Stimulated activated CD8-positive, alpha-beta memory T cell treated with anti-CD3 and anti-CD28 coated beads, Interleukin-7, amount 100 ng/mL, for 24 hours (primary cell): ENCODE measurements at regions not wholly inside any gene's neighbourhood (a gene's known extent, or its start where the extent isn't known, plus 50 kb on each side); places are given as distances from the start of the nearest gene placed in this dataset.
"Not testable (repeated sequence)": the region's sequence is repeated elsewhere in the genome, so short reads cannot be mapped to it uniquely, and the experiment has no call there.

Experiments
- DNase-seq: peaks from one replicate; pipeline ENCODE4 v3.0.0-alpha.2; 2020; ENCODE audit warnings: low read depth

- no peak for DNase-seq
These were observed 1287.2 kb upstream of the CITED2 start for GRCh38 chr6:140661691-140662090.

- no peak for DNase-seq
These were observed 1285.8 kb upstream of the CITED2 start for GRCh38 chr6:140660295-140660694.

GRCh38 chr6:140653972-140654371 lies 1279.5 kb upstream of the CITED2 start:
- no peak for DNase-seq

- no peak for DNase-seq
These were observed 1279.1 kb upstream of the CITED2 start for GRCh38 chr6:140653506-140653905.

- DNase-seq, result not testable (repeated sequence)
These were observed 1275.1 kb upstream of the CITED2 start for GRCh38 chr6:140649502-140649901.

GRCh38 chr6:140647322-140647721 lies 1272.9 kb upstream of the CITED2 start:
- DNase-seq, result not testable (repeated sequence)

- no peak for DNase-seq
These were observed 1269.6 kb upstream of the CITED2 start for GRCh38 chr6:140644017-140644416.

- DNase-seq, result no peak
These were observed 1267.0 kb upstream of the CITED2 start for GRCh38 chr6:140641412-140641811.

- DNase-seq, result no peak
These were observed 1262.5 kb upstream of the CITED2 start for GRCh38 chr6:140636908-140637402.

- DNase-seq, result no peak
These were observed 1261.9 kb upstream of the CITED2 start for GRCh38 chr6:140636271-140636907.

- DNase-seq, result no peak
These were observed 1252.6 kb upstream of the CITED2 start for GRCh38 chr6:140627002-140627401.

- no peak for DNase-seq
These were observed 1249.0 kb upstream of the CITED2 start for GRCh38 chr6:140623498-140623897.

GRCh38 chr6:140620496-140620895 lies 1246.0 kb upstream of the CITED2 start:
- DNase-seq, result no peak

GRCh38 chr6:140609956-140610355 lies 1235.5 kb upstream of the CITED2 start:
- no peak for DNase-seq

- DNase-seq, result no peak
These were observed 1234.9 kb upstream of the CITED2 start for GRCh38 chr6:140609321-140609720.

- no peak for DNase-seq
These were observed 1230.3 kb upstream of the CITED2 start for GRCh38 chr6:140604786-140605185.

GRCh38 chr6:140602431-140603248 lies 1228.2 kb upstream of the CITED2 start:
- DNase-seq, result no peak

GRCh38 chr6:140601021-140601808 lies 1226.8 kb upstream of the CITED2 start:
- DNase-seq, result no peak

- DNase-seq, result no peak
These were observed 1225.5 kb upstream of the CITED2 start for GRCh38 chr6:140599916-140600315.

GRCh38 chr6:140597181-140597580 lies 1222.7 kb upstream of the CITED2 start:
- no peak for DNase-seq

GRCh38 chr6:140594806-140595128 lies 1220.3 kb upstream of the CITED2 start:
- no peak for DNase-seq

GRCh38 chr6:140592877-140593276 lies 1218.4 kb upstream of the CITED2 start:
- DNase-seq, result no peak

GRCh38 chr6:140590641-140591040 lies 1216.2 kb upstream of the CITED2 start:
- no peak for DNase-seq
